ENCODE measurements at regions not wholly inside any gene's neighbourhood (a gene's known extent, or its start where the extent isn't known, plus 50 kb on each side); places are given as distances from the start of the nearest gene placed in this dataset.

DNA sequence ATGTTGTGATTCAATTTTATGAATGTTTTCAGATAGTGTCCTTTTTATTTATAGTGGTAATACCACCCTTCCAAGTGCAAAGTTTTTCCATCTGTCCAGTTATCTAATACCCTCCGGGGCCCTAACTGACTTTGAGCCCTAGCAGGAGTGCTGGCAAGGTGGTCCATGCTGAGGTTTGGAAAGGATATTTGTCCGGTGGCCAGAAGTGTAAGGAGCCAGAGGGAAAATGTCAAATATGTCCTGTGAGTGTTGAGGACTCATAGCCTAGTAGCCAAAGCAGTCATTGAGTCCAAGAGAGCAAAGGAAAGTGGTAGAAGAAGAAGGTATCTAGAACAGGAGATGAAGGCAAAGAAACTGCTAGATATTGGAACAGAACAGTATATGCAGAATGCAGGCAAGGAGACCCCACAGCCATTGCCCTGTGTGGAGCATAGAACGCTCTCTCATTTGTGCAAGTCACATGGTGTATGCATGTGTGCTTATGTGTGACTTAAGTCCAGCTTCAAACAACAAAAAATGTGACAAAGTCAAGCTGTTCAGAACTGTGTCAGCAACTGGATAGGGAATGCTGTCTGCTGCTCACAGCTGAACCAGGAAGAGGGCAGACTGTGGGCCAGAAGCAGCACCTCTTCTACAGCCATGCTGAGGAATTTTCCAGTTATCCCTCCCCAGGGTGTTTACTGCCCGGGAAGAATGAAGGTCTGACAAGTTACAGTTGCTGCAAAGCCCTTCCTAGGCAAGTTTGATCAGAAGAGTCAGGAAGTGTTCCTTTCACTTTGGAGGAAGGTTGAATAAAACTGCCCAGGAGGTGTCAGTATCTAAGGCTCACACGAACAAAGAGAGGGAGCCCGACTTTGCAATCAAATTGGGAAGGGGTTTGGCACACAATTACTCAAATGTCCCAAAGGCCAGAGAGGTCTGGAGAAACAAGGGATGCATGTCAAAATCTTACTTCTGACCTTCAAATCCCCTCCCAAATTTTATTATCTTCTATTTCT is 463.3 kb upstream of the DMAC1 start:
- no peak for DNase-seq (ENCODE audit: low spot score)

DNA sequence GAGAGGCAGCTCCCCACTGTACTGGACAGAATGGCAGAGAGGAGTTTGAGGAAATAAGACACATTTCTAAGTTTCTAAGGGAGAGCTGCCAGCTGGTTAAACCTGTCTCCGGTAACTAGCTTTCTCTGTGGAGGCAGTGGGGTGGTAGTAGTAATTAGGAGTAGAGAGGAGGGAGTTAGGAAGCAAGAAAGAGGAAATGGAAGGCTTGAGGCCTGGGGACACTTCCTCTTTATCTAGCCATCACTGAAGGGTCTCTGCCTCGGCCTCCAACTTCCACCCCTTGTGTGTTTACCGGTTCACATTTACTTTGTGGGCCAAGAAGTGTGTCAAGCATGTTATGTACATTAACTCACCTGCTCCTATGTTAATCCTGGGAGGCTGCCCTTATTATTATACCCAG is 462.2 kb upstream of the DMAC1 start:
- DNase-seq (ENCODE audit: low spot score): no peak

DNA sequence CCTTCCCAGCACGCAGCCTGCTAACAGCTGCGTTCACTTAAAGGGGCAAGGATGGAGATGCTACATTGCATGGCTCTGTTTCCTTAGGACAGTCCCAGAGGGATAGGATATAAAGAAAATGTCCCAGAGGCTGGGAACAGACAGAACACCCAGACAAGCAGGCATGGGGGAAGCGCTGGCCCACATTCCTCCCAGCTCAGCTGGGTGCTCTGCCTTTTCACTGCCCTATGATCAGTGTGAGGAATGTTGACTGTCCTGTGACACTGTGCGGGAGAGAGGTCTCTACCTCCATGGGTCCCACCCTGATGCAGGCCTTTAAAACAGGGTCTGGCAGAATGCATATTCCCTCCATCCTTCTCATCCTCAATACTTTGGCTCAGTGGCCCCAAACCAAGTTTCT is 459.4 kb upstream of the DMAC1 start:
- DNase-seq (ENCODE audit: low spot score): no peak

DNA sequence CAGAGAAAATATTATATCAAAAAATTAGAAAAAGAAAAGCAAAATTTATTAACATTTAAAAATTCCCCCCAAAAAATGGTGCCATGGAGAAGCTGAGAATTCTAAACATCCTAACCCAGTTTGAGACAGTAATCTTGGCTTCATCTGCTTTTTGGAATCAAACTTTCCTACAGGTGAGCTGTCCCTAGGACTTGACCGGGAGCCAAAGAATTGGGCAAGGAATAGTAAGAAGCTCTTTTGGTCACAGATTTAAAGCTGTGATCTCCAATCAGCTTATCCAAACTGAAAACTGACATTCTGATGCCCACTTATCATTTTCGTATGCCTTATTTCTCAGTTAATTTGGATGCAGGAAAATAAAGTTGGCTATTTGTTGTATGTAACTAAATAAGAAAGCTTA is 457.3 kb upstream of the DMAC1 start:
- DNase-seq (ENCODE audit: low spot score): no peak

DNA sequence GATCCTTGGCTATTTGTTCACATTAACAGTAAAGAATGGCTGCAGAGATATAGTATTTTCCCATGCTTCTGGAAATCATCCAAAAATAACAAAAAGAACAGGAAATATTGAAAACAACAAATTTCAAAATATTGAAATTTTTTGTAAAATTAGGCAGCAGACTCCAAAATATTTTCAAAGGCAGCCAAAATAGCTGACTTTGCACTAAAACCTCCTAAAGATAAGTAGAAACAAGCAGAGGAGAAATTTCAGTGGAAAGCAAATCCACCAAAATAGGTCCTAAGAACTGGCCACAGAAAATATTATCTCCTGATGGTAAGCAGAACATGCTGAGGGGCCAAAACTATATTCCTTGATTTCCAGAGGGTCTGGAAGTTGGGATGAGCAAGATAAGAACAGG is 456.3 kb upstream of the DMAC1 start:
- DNase-seq (ENCODE audit: low spot score): no peak

DNA sequence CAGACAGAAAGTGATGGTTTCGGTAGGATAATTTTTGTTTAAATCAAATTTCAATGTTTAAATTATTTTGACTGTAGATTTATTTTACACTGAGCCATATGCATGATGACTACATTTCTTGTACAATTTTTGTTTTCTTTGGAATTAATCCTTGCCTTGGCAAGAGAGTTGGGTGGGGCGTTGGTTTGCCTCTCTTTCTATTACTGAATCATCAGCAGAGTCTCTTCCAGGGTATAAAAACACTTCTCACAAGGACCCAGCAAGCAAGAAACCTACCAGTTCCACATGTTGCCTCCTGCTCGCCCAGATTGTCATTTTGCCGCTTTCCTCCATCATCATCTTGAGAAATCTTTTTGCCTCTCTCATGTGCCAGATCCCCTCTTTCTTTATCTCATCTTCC is 455.0 kb upstream of the DMAC1 start:
- no peak for DNase-seq (ENCODE audit: low spot score)

DNA sequence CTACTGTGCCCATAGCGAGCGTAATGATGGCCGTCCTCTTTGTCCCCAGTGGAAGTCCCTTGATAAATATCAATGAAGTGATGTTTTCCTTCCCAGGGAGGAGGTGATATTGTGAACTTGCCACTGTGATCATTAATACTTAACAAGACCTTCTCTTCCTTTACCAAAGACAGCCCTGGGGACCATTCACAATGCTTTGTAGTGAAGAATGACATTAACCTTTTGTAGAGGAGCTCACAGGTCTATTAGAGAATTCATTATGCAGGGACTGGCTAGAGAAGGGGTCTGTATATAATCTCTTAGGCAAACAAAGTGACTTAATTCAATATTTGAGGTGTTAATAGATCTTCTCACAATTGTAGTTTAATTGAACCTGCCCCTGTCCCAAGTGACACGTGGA is 452.9 kb upstream of the DMAC1 start:
- no peak for DNase-seq (ENCODE audit: low spot score)

DNA sequence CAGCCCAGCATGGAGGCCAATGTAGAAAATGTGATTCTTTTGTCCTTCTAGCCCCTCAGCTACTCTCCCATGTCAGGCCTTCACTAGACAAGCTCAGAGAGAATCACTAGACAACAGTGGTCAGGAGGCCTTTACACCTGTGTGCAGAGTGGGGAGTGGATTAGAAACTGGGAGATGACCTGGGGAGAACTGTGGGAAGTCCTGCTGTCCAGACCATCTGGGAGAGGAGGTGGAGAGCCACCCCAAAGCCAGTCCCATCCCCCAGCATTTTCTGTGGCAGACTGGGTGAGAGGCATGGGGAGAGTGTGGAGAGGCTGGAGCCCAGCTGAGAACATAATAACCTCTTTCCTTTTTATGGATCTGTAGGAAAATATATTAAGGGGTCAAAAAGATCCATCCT is 452.0 kb upstream of the DMAC1 start:
- no peak for DNase-seq (ENCODE audit: low spot score)

DNA sequence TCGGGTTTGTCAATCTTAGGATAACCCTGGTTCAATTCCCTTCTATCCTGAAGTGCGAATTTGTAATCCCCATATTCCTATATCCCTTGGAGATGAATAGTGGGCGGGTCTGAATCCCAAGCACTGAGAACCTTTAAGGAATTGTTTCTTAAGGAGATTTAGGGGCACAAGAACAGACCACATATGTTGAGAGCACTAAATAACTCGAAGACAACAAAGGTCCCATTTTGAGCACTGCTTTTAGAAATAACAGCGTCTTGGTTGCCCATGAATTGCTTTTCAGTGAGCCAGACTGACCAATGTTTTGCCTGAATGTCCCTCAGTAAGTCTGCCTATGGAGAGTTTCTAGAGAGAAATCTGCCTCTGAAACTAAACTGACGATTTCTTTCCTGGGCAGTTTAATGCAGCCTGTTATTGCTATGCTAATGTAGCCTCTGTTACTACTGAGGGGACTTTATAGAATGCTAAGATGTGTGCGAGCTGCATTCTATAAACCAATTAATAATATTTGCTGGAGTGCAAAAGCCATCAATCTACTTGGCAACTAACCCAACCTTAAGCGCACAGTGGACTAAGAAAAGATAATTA is 445.0 kb upstream of the DMAC1 start:
- DNase-seq (ENCODE audit: low spot score): no peak

DNA sequence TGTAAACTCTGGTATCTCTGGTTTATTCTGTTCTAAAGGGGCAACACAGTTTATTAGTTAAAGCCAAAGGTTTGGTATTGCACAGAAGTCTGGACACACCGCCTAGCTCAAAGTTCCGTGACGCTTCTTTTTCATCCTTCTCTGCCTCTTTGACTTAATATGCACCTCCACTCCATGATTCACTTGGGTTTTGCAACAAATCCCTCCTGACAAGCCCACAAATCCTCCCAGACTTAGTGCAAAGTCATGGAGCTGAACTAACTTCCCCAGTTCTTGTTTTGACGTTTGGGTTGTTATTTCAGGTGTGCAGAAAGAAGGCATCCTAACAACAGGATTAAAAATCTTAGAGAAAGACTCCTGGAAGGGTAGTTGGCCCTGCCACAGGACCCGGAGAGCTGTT is 441.6 kb upstream of the DMAC1 start:
- DNase-seq (ENCODE audit: low spot score): no peak

DNA sequence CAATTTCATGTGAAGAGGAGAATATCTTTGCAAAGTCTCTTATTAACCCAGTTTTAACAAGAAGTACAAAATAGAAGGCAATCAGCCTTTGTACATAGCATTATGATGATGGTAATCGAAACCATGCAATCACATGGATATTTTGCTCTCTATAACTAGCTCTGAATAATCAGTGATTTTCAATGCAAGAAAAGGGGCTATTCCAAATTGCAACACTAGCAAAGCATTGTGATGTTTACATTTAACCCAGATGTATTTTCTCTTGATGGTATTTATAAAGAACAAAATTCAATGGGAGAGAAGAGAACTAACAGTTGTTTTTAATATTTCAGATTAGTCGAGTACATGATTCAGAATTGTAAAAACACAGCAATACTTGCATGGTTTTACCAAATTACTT is 437.5 kb upstream of the DMAC1 start:
- DNase-seq (ENCODE audit: low spot score): no peak

DNA sequence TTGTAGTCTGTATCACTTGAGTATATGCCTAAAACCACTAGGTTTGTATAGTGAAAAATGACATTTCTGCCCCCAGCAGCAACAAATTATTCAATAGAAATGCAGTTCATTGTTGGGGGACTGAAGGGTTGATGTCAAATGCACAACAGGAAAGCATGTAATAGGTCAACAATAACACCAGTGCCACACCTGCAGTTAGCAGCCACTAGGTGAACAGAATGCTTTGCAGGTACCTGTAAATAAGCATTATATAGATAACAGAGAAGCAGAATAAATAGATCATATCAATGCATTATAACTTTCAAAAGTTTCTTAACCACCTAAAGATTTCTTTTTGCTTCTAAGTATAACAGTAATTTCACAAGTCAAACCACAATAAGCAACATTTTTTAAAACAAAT is 435.9 kb upstream of the DMAC1 start:
- no peak for DNase-seq (ENCODE audit: low spot score)

DNA sequence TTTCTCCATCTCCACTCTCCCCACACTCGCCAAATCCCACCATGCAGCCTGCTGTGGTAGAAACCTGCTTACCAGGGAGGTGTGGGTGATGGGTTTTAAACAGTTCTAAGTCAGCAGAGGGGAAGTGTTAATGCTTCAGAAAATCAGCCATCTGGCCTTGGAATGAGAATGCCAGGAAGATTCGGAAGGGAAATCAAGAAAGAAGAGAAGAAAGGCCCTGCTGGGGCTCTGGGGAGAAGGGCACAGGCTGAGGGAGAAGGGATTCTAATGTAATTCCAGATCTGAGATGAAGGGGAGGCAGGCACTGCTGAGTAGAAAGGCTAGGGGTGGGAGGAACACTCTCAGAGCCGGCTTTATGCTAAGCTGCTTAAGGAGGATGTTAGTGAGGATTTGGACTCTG is 434.7 kb upstream of the DMAC1 start:
- peak; percentile 84 for DNase-seq (ENCODE audit: low spot score)

DNA sequence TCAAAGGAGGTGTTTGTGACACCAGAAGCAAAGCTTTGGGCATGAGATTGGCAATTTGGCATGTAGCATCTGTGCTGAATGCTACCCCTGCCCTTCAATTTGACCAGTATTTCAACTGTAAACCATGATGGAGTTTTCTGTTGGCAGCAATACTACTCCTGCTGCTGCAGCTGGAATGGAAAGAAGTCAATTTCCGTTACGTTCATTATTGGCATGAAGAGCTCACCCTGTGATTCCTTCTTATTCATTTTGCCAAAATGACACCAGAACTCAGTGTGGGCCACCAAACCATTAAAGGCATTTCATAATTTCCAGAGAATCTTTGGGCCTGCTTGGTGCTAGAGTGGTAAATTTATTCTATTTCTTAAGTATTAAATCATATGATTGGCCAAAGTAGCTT is 433.1 kb upstream of the DMAC1 start:
- no peak for DNase-seq (ENCODE audit: low spot score)

DNA sequence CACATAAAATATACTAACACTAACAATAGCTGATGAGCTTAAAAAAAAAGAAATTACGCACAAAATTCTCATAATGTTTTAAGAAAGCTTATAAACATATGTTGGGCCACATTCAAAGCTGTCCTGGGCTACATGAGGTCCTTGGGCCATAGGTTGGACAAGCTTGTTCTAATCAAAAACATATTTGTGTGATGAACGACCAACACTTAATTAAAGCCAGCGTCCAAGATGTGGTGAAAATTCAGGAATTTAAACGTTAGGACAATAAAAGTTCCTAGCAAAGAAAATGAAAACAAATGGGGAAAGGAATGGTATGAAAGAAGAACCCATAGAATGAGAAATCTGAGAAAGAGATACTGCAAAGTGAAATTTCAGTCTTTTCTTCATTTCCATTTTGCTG is 429.6 kb upstream of the DMAC1 start:
- DNase-seq (ENCODE audit: low spot score): no peak

DNA sequence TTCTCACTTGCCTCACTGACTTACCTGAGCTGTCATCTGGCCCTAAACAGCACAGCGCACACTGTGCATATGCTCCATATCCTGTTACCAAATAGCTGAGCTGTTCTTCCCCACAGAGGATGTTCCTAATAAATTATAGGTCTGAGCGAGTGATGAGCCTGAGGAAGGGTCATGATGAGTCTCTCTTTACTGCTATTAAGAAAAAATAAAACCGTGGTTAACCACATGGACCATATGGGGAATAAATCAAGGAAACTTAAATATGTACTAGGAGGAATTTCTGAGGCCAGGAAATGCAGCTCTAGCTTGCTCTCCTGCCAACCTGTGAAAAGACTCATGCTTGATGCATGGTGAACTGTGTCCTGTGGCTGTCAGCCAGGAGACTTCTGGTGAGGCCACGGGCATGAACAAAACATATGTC is 424.8 kb upstream of the DMAC1 start:
- DNase-seq (ENCODE audit: low spot score): no peak

DNA sequence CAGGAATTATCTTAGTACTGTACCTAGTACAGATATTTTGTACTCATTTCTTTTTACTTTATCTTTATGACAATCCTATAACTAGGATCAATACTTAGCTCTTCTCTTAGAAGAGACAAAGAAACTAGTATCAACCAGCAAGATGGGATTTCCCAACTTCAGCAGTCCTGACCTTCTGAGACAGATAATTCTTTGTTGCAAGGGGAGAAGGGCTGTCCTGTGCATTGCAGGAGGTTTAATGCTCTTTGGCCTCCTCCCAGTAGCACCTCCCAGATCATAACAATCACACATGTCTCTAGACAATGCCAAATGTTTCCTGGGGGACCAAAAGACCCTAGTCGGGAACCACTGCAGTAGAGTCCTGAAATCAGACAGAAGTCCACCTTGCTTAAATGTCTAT is 424.3 kb upstream of the DMAC1 start:
- DNase-seq (ENCODE audit: low spot score): no peak

DNA sequence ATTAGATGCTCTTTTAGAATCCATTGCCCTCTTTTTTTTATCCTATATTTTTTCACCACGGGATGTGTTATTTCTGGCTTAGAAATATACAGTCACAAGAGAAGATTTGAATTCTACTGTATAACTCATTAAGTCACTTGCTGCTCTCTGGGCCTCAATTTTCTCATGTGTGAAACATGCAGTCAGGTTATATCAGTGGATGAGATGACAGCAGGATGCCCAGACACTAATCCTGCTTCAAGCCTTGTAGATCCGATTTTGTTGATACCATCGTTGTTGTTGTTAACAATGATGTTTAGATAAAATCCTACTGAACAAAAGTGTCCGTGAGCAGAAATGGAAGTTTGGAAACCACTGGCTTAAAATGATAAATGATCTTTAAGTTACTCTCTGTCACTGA is 421.9 kb upstream of the DMAC1 start:
- peak; percentile 41 for DNase-seq (ENCODE audit: low spot score)

DNA sequence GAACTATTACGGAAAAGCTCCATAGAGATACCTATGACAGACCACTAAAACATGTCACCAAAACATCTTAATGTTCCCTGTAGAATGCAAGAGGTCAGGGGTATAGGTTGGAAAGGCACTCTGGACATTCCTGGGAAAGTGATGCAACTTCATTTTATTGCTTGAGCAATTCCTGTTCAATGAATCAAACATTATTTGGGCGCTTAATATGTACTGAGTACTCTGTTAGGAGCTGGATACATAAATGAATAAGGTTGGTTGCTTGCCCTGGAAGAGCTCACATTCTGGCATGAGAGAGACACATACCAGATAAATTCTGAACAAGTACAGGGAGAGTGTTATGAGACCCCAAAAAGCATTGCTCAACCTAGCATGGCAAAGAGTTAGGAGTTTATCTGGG is 408.9 kb upstream of the DMAC1 start:
- DNase-seq (ENCODE audit: low spot score): no peak

DNA sequence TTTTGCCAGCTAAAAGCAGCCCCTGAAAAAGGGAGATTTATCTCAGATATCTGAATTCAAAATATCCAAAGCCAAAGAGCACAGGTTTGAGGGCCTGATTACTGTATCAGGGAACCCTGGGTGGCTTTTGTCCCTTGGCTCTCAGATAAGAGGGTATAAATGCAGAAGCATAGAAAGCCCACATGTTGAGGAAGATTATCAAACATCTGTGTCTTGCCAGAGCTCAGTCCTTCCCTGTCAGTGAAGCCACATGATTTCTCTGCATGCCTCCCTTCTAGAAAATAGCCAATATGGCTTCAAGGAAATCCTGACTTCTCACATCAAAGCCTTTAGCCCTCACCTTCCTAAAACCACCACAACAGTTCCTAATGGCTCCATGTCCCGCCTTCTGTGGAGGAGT is 408.0 kb upstream of the DMAC1 start:
- DNase-seq (ENCODE audit: low spot score): no peak

DNA sequence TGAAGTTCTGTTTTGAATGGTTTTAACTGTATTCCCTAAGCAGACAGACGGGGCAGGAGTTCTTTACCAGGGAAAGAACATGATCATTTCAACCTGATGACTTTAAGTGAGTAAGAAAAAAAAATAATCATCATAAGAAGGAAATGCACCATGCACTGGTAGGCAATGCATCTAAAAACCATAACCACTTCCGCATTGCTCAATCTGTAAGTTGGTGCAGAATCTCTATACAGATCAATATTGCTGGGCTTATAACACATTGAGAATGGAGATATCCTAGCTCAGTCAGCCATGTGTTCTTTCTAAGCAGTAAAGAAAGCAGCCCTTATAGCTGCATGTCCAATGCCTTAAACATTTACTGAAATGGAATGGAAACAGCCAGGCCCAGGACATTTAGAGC is 407.1 kb upstream of the DMAC1 start:
- DNase-seq (ENCODE audit: low spot score): no peak

DNA sequence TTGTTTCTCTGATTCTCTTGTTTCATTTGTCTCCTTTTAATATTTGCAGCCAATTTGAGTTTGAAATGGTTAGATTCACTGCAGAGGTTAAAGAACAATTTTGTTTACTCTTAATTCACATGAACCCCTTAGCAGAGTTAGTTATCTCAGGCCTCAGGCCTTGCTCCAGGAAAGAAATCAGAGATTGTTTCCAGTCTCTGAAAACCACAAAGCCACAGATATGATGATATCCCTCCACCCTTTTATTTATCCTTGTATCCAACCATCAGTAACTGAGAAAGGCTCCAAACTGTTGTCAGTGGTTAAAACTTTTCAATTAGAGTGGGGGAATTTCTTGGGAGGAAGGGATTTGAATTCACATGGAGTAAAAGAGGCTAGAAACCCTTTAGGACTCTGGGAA is 406.0 kb upstream of the DMAC1 start:
- DNase-seq (ENCODE audit: low spot score): no peak

DNA sequence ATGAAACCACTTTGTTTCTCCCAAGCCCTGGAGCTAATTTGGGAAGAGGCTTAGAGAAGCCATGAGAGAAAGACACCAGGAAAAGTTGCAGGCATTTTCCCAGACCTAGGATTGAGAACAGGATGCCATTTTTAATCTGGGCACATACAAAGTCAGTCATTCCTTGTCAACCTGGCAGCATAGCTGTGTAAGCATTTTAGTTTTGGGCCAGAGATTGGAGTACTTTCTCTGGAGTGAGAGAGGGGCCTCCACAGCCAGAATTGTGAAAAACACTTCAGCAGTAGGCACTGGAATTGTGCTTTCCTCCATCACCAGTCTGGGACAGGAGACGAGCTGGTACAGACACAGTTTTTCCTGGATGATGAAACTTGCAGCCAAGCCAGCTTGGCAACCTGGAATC is 390.3 kb upstream of the DMAC1 start:
- DNase-seq (ENCODE audit: low spot score): no peak
